ENCODE measurements at regions not wholly inside any gene's neighbourhood (a gene's known extent, or its start where the extent isn't known, plus 50 kb on each side); places are given as distances from the start of the nearest gene placed in this dataset.

- H3K27me3 ChIP-seq (ENCODE audit: control insufficient read depth, extremely low read depth, insufficient read depth, low read length), result no peaks in the 10 kb centered on the region
- H3K27ac ChIP-seq (ENCODE audit: control insufficient read depth, insufficient read depth, low read length), result no peak overlapping the region
- no peaks in the 10 kb centered on the region for H4K20me1 ChIP-seq (ENCODE audit: control insufficient read depth, extremely low read depth, insufficient read depth, low read length)
- no peak overlapping the region for H3K9ac ChIP-seq (ENCODE audit: control insufficient read depth, extremely low read depth, insufficient read depth, low read length)
- no peaks in the 10 kb centered on the region for H3K36me3 ChIP-seq (ENCODE audit: control insufficient read depth in 2 of 2, extremely low read depth in 1 of 2, insufficient read depth in 2 of 2, low read length in 2 of 2)
- no peaks in the 10 kb centered on the region for H3K9me1 ChIP-seq (ENCODE audit: control insufficient read depth, extremely low read depth, insufficient read depth, low read length)
- H3K9me3 ChIP-seq (ENCODE audit: control insufficient read depth, low read depth, low read length), result no peaks in the 10 kb centered on the region
- FAIRE-seq, result no peak
- no peak overlapping the region for H2AFZ ChIP-seq (ENCODE audit: control insufficient read depth, low read length)
- dilution Hi-C loops (cut with MboI; ENCODE audit: extremely low pct_ligation_motif_present, low sequenced_read_pairs), result no loop called here
- no peak overlapping the region for H3K4me2 ChIP-seq (ENCODE audit: control insufficient read depth, extremely low read depth, insufficient read depth, low read depth, low read length)
- no peak for DNase-seq (ENCODE audit: low read depth, low spot score)
- TF ChIP-seq CTCF (optimal IDR thresholded peaks at IDR 0.05 in 1 of 3, IDR thresholded peaks at IDR 0.05 in 1 of 3, conservative IDR thresholded peaks at IDR 0.05 in 1 of 3; ENCODE audit: extremely low read depth in 1 of 3, insufficient read depth in 2 of 3, low read length in 3 of 3), result no peak
- no peak for TF ChIP-seq EZH2 (IDR thresholded peaks at IDR 0.05; ENCODE audit: low read length)
- H3K4me3 ChIP-seq (ENCODE audit: control insufficient read depth in 2 of 3, extremely low read depth in 1 of 3, insufficient read depth in 2 of 3, low read depth in 1 of 3, low read length in 3 of 3), result no peak overlapping the region
- no peaks in the 10 kb centered on the region for H3K4me1 ChIP-seq (ENCODE audit: control insufficient read depth, extremely low read depth, insufficient read depth, low read length)
- no peaks in the 10 kb centered on the region for H3K79me2 ChIP-seq (ENCODE audit: control insufficient read depth, insufficient read depth, low read length)
These were observed 144.2 kb downstream of the RELL1 start for GRCh38 chr4:37541956-37542355.

- FAIRE-seq, result no peak
- dilution Hi-C loops (cut with MboI; ENCODE audit: extremely low pct_ligation_motif_present, low sequenced_read_pairs), result no loop called here
- no peaks in the 10 kb centered on the region for H3K36me3 ChIP-seq (ENCODE audit: control insufficient read depth in 2 of 2, extremely low read depth in 1 of 2, insufficient read depth in 2 of 2, low read length in 2 of 2)
These were observed 145.7 kb downstream of the RELL1 start for GRCh38 chr4:37540486-37540885.

More at GRCh38 chr4:37540486-37540885, 145.7 kb downstream of the RELL1 start:
- H3K9ac ChIP-seq (ENCODE audit: control insufficient read depth, extremely low read depth, insufficient read depth, low read length), result no peak overlapping the region
- no peak overlapping the region for H2AFZ ChIP-seq (ENCODE audit: control insufficient read depth, low read length)
- H3K4me1 ChIP-seq (ENCODE audit: control insufficient read depth, extremely low read depth, insufficient read depth, low read length), result peaks cover 8% of the 10 kb centered on the region
- DNase-seq (ENCODE audit: low read depth, low spot score), result no peak
- H3K4me2 ChIP-seq (ENCODE audit: control insufficient read depth, extremely low read depth, insufficient read depth, low read depth, low read length), result no peak overlapping the region
- no peaks in the 10 kb centered on the region for H3K79me2 ChIP-seq (ENCODE audit: control insufficient read depth, insufficient read depth, low read length)
- no peak overlapping the region for H3K27ac ChIP-seq (ENCODE audit: control insufficient read depth, insufficient read depth, low read length)
- H3K9me3 ChIP-seq (ENCODE audit: control insufficient read depth, low read depth, low read length), result no peaks in the 10 kb centered on the region
- TF ChIP-seq EZH2 (IDR thresholded peaks at IDR 0.05; ENCODE audit: low read length) (no peak), CTCF (optimal IDR thresholded peaks at IDR 0.05 in 1 of 3, IDR thresholded peaks at IDR 0.05 in 1 of 3, conservative IDR thresholded peaks at IDR 0.05 in 1 of 3; ENCODE audit: extremely low read depth in 1 of 3, insufficient read depth in 2 of 3, low read length in 3 of 3) (no peak)
- no peaks in the 10 kb centered on the region for H4K20me1 ChIP-seq (ENCODE audit: control insufficient read depth, extremely low read depth, insufficient read depth, low read length)
- no peaks in the 10 kb centered on the region for H3K9me1 ChIP-seq (ENCODE audit: control insufficient read depth, extremely low read depth, insufficient read depth, low read length)
- no peaks in the 10 kb centered on the region for H3K27me3 ChIP-seq (ENCODE audit: control insufficient read depth, extremely low read depth, insufficient read depth, low read length)
- H3K4me3 ChIP-seq (ENCODE audit: control insufficient read depth in 2 of 3, extremely low read depth in 1 of 3, insufficient read depth in 2 of 3, low read depth in 1 of 3, low read length in 3 of 3), result no peak overlapping the region
